Suprapubic skin (tissue), 4 donors: ENCODE measurements at regions not wholly inside any gene's neighbourhood (a gene's known extent, or its start where the extent isn't known, plus 50 kb on each side); places are given as distances from the start of the nearest gene placed in this dataset.

Experiments
- DNase-seq, 2 donors: peaks; one replicate each; pipeline ENCODE4 v3.0.0-alpha.2; 2019; ENCODE audit warnings: low spot score in 2 of 2
- H3K27ac ChIP-seq: fragments of 200-600 bp; sonication (generic); one replicate; pipeline ENCODE4 v1.5.1; 2019
- H3K27me3 ChIP-seq: fragments of 200-600 bp; sonication (generic); one replicate; pipeline ENCODE4 v1.5.1; 2019
- H3K36me3 ChIP-seq: fragments of 200-600 bp; sonication (generic); one replicate; pipeline ENCODE4 v1.5.1; 2019
- H3K4me1 ChIP-seq: fragments of 200-600 bp; sonication (generic); one replicate; pipeline ENCODE4 v1.5.1; 2019
- H3K4me3 ChIP-seq: fragments of 200-600 bp; sonication (generic); one replicate; pipeline ENCODE4 v1.5.1; 2019; ENCODE audit warnings: mild to moderate bottlenecking
- H3K9me3 ChIP-seq: fragments of 200-600 bp; sonication (generic); one replicate; pipeline ENCODE4 v1.5.1; 2019
- EP300 ChIP-seq: sonication (generic); formaldehyde crosslinking; IDR thresholded peaks from one replicate; pipeline ENCODE4 v1.6.1; 2017; ENCODE audit warnings: antibody characterized with exemption
- POLR2A ChIP-seq, 2 donors: fragments of 450-650 bp; IDR thresholded peaks; one replicate each; pipeline ENCODE4 v1.6.1; 2017; ENCODE audit warnings: antibody characterized with exemption in 2 of 2, mild to moderate bottlenecking in 2 of 2, moderate library complexity in 2 of 2
- POLR2AphosphoS5 ChIP-seq, 3 donors: sonication (generic); formaldehyde crosslinking; IDR thresholded peaks; one replicate each; pipeline ENCODE4 v1.6.1; 2017; ENCODE audit warnings: antibody characterized with exemption in 3 of 3
- WGBS: methylation state at CpG from one replicate; pipeline ENCODE4 v1.1.5; 2018; 5-methylcytosine and 5-hydroxymethylcytosine counted together
- TF ChIP-seq, protein P1 (sequence below), 2 donors: fragments of 200-600 bp in 1 of 2; fragments of 450-650 bp in 1 of 2; sonication (generic) in 1 of 2; IDR thresholded peaks; one replicate each; pipeline ENCODE4 v1.5.1; 2016 to 2019; ENCODE audit warnings: antibody characterized with exemption in 2 of 2, mild to moderate bottlenecking in 1 of 2, moderate library complexity in 1 of 2

DNA sequence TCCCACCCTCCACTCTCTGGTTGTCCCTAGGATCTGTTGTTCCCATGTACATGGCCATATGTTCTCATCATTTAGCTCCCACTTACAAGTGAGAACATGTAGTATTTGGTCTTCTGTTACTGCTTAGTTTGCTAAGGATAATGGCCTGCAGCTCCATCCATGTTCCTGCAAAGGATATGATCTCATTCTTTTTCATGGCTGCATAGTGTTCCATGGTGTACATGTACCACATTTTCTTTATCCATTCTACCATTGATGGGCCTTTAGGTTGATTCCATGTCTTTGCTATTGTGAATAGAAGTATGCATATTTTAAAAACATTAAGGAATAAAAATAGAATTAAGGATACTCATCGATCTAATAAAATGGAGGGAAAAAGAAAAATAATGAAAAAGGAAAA lies 278.4 kb downstream of the MBNL1 start:
- no peaks in the 10 kb centered on the region for H3K4me1 ChIP-seq
- no peak for DNase-seq
- 95% methylated on average over 1 of the region's 1 CpG for WGBS
- H3K27ac ChIP-seq, result no peak overlapping the region
- H3K4me3 ChIP-seq, result no peak overlapping the region
- no peaks in the 10 kb centered on the region for H3K9me3 ChIP-seq
- TF ChIP-seq POLR2A (IDR thresholded peaks at IDR 0.05), result no peak
- TF ChIP-seq, protein P1, sequence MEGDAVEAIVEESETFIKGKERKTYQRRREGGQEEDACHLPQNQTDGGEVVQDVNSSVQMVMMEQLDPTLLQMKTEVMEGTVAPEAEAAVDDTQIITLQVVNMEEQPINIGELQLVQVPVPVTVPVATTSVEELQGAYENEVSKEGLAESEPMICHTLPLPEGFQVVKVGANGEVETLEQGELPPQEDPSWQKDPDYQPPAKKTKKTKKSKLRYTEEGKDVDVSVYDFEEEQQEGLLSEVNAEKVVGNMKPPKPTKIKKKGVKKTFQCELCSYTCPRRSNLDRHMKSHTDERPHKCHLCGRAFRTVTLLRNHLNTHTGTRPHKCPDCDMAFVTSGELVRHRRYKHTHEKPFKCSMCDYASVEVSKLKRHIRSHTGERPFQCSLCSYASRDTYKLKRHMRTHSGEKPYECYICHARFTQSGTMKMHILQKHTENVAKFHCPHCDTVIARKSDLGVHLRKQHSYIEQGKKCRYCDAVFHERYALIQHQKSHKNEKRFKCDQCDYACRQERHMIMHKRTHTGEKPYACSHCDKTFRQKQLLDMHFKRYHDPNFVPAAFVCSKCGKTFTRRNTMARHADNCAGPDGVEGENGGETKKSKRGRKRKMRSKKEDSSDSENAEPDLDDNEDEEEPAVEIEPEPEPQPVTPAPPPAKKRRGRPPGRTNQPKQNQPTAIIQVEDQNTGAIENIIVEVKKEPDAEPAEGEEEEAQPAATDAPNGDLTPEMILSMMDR (IDR thresholded peaks at IDR 0.05), result no peak
- TF ChIP-seq EP300, result no peak
- TF ChIP-seq POLR2AphosphoS5 (IDR thresholded peaks at IDR 0.05), result no peak
- H3K27me3 ChIP-seq, result no peaks in the 10 kb centered on the region
- no peaks in the 10 kb centered on the region for H3K36me3 ChIP-seq

DNA sequence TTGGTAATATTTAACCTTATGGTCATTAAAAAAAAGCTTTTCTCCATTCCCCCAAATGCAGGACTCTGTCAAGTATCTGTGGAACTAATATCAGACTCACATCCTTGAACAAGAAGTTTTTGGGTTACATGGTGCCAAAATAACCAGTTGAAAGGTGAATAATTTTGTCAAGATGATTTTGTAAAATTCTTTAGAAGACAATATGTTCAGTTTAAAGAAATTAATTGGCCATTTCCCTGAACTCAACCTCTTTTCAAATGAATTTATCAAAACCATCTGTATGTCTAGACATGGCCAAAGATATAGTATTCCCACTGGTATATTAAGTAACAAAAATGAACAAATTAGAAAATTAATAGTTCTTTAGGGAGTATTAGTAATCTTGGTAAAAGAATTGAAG lies 280.5 kb downstream of the MBNL1 start:
- H3K4me1 ChIP-seq, result no peaks in the 10 kb centered on the region
- H3K27me3 ChIP-seq, result no peaks in the 10 kb centered on the region
- H3K27ac ChIP-seq, result no peak overlapping the region
- no peak for DNase-seq
- H3K4me3 ChIP-seq, result no peak overlapping the region
- TF ChIP-seq POLR2A (IDR thresholded peaks at IDR 0.05) (no peak), POLR2AphosphoS5 (IDR thresholded peaks at IDR 0.05) (no peak), EP300 (no peak)
- TF ChIP-seq, protein P1 (IDR thresholded peaks at IDR 0.05), result no peak
- no peaks in the 10 kb centered on the region for H3K36me3 ChIP-seq
- H3K9me3 ChIP-seq, result no peaks in the 10 kb centered on the region

- WGBS, result 93% methylated on average over 1 of the region's 1 CpG
These were observed 281.6 kb downstream of the MBNL1 start for GRCh38 chr3:152550284-152550683.

GRCh38 chr3:152554980-152555379 lies 280.0 kb upstream of the P2RY1 start:
- no peak for DNase-seq
- Histone ChIP-seq H3K27ac (no peak overlapping the region), H3K36me3 (no peaks in the 10 kb centered on the region), H3K4me3 (no peak overlapping the region), H3K4me1 (peaks cover 13% of the 10 kb centered on the region), H3K9me3 (no peaks in the 10 kb centered on the region), H3K27me3 (no peaks in the 10 kb centered on the region)
- TF ChIP-seq, protein P1 (IDR thresholded peaks at IDR 0.05), result no peak
- TF ChIP-seq EP300 (no peak), POLR2A (IDR thresholded peaks at IDR 0.05) (no peak), POLR2AphosphoS5 (IDR thresholded peaks at IDR 0.05) (no peak)
- 42% methylated on average over 3 of the region's 3 CpGs for WGBS

More at GRCh38 chr3:152550284-152550683, 281.6 kb downstream of the MBNL1 start:
- DNase-seq, result no peak
- Histone ChIP-seq H3K4me3 (no peak overlapping the region), H3K27me3 (no peaks in the 10 kb centered on the region), H3K4me1 (no peaks in the 10 kb centered on the region), H3K9me3 (no peaks in the 10 kb centered on the region), H3K36me3 (no peaks in the 10 kb centered on the region), H3K27ac (no peak overlapping the region)
- TF ChIP-seq EP300 (no peak), POLR2A (IDR thresholded peaks at IDR 0.05) (no peak), POLR2AphosphoS5 (IDR thresholded peaks at IDR 0.05) (no peak)
- TF ChIP-seq, protein P1 (IDR thresholded peaks at IDR 0.05), result no peak

- no peaks in the 10 kb centered on the region for H3K9me3 ChIP-seq
- no peak overlapping the region for H3K4me3 ChIP-seq
- H3K4me1 ChIP-seq, result peaks cover 13% of the 10 kb centered on the region
- H3K36me3 ChIP-seq, result no peaks in the 10 kb centered on the region
- no peak for DNase-seq
- H3K27me3 ChIP-seq, result no peaks in the 10 kb centered on the region
- TF ChIP-seq, protein P1 (IDR thresholded peaks at IDR 0.05), result no peak
- TF ChIP-seq EP300 (no peak), POLR2AphosphoS5 (IDR thresholded peaks at IDR 0.05) (no peak)
- H3K27ac ChIP-seq, result no peak overlapping the region
- WGBS, result 85% methylated on average over 6 of the region's 6 CpGs
These were observed 279.2 kb upstream of the P2RY1 start for GRCh38 chr3:152555666-152556291.
